ENCODE measurements at regions not wholly inside any gene's neighbourhood (a gene's known extent, or its start where the extent isn't known, plus 50 kb on each side); places are given as distances from the start of the nearest gene placed in this dataset.

DNA sequence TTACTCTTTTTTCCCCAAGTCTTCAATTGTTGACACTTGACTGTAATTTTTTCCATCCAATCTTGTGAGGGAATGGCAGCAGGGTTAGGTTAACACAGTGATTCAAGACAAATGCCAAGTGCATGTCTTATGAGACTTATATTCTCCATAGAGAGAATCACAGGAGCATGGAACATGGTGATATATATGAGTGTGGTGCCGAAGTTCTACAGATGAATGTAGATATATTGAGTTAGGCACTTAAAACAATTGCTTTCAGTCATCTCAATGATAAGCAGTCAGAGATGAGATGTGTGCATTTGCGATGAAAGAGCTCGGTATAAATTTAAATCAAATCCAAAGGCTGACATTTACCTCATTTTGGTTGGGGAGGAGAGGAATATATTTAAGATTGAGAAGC, 211.2 kb downstream of the CDH10 start:
- dilution Hi-C loops (cut with HindIII; ENCODE audit: low sequenced_read_pairs, unreplicated experiment): no loop called here
- Histone ChIP-seq H3K9ac (ENCODE audit: low read depth, low read length) (no peak overlapping the region), H3K14ac (replicated peaks; ENCODE audit: low read depth, low read length) (no peak overlapping the region), H3K27me3 (ENCODE audit: control insufficient read depth, insufficient read depth, low read length) (no peaks in the 10 kb centered on the region), H3K27ac (ENCODE audit: insufficient read depth, low read length) (no peak overlapping the region), H3K79me1 (ENCODE audit: low read depth in 1 of 2, low read length in 2 of 2) (no peaks in the 10 kb centered on the region), H3K4me3 (ENCODE audit: insufficient read depth, low read depth, low read length) (no peak overlapping the region), H4K5ac (ENCODE audit: low read depth, low read length) (no peak overlapping the region), H4K20me1 (ENCODE audit: insufficient read depth, low read length) (no peaks in the 10 kb centered on the region), H3K56ac (ENCODE audit: extremely low read depth, insufficient read depth, low read length) (no peak overlapping the region), H3K4ac (ENCODE audit: low read depth, low read length) (no peak overlapping the region), H3K9me1 (ENCODE audit: insufficient read depth, low read length) (no peaks in the 10 kb centered on the region), H2AK5ac (ENCODE audit: low read depth, low read length) (no peak overlapping the region), H2AFZ (replicated peaks; ENCODE audit: low read length, poor library complexity) (no peak overlapping the region), H2BK20ac (ENCODE audit: low read depth, low read length) (no peak overlapping the region), H2BK5ac (ENCODE audit: low read depth, low read length, poor library complexity, severe bottlenecking) (no peak overlapping the region), H3K18ac (ENCODE audit: low read depth, low read length) (no peak overlapping the region), H3K9me3 (ENCODE audit: control insufficient read depth, insufficient read depth, low read length) (peaks cover 1% of the 10 kb centered on the region; the same call in 1 of the 2 replicates), H3K4me2 (ENCODE audit: low read depth, low read length) (no peak overlapping the region), H4K8ac (ENCODE audit: low read depth in 2 of 2, low read length in 2 of 2) (no peak overlapping the region), H3K4me1 (ENCODE audit: control insufficient read depth, insufficient read depth, low read length) (no peaks in the 10 kb centered on the region), H2AK9ac (replicated peaks; ENCODE audit: low read depth, low read length, poor library complexity) (no peak overlapping the region), H3K23ac (ENCODE audit: low read depth, low read length) (no peak overlapping the region), H2BK15ac (ENCODE audit: low read depth, low read length) (no peak overlapping the region), H2BK120ac (ENCODE audit: low read depth, low read length) (no peak overlapping the region), H4K91ac (ENCODE audit: insufficient read depth, low read depth, low read length) (no peak overlapping the region), H3K36me3 (ENCODE audit: control insufficient read depth, insufficient read depth, low read length) (no peaks in the 10 kb centered on the region)
- in situ Hi-C loops (cut with MboI; ENCODE audit: low sequenced_read_pairs): no loop called here
- TF ChIP-seq NFE2L2 (IDR thresholded peaks at IDR 0.05; ENCODE audit: low read depth, low read length): no peak
- no peak for TF ChIP-seq RFX5 (IDR thresholded peaks at IDR 0.05; ENCODE audit: low read depth, low read length)
- TF ChIP-seq MXI1 (IDR thresholded peaks at IDR 0.05; ENCODE audit: borderline replicate concordance, low read depth, low read length): no peak
- no peak for TF ChIP-seq RCOR1 (IDR thresholded peaks at IDR 0.05; ENCODE audit: insufficient replicate concordance, low read length)
- TF ChIP-seq POLR2A (IDR thresholded peaks at IDR 0.05; ENCODE audit: low read depth, low read length): no peak
- TF ChIP-seq BHLHE40 (IDR thresholded peaks at IDR 0.05; ENCODE audit: low read depth, low read length): no peak
- no peak for TF ChIP-seq ELK1 (IDR thresholded peaks at IDR 0.05; ENCODE audit: borderline replicate concordance, low read depth, low read length)
- no peak for TF ChIP-seq SMC3 (IDR thresholded peaks at IDR 0.05; ENCODE audit: low read depth, low read length)
- TF ChIP-seq CHD1 (IDR thresholded peaks at IDR 0.05; ENCODE audit: low read depth, low read length): no peak
- TF ChIP-seq CEBPB (IDR thresholded peaks at IDR 0.05; ENCODE audit: low read depth, low read length): no peak
- no peak for TF ChIP-seq FOS (IDR thresholded peaks at IDR 0.05; ENCODE audit: low read depth, low read length)
- TF ChIP-seq USF2 (IDR thresholded peaks at IDR 0.05; ENCODE audit: low read depth, low read length): no peak
- no peak for TF ChIP-seq MAZ (IDR thresholded peaks at IDR 0.05; ENCODE audit: borderline replicate concordance, low read depth, low read length)
- BruUV-seq (replicated peaks): no TSS peak
- WGBS, 2 experiments (ENCODE audit: extremely low coverage in 2 of 2, insufficient read length in 1 of 2): no CpG with 5 or more reads among the region's 3 CpGs
- intact Hi-C loops (cut with micrococcal nuclease): no loop called here
- no peak for ATAC-seq (ENCODE audit: low read depth)
- ChIA-PET CTCF (no interaction called here), POLR2A (ENCODE audit: unreplicated experiment) (no interaction called here)
- DNase-seq: no peak

All from IMR-90 (cell line).